WTC11 (cell line): ENCODE measurements at regions not wholly inside any gene's neighbourhood (a gene's known extent, or its start where the extent isn't known, plus 50 kb on each side); places are given as distances from the start of the nearest gene placed in this dataset.

ENCODE experiments used
- ATF2 ChIP-seq: sonication (generic); formaldehyde crosslinking; IDR thresholded peaks from 2 replicates; pipeline ENCODE4 v1.8.1; 2022; ENCODE audit warnings: low read depth, missing genetic modification reagents, borderline replicate concordance
- CTCF ChIP-seq: fragments of 200-600 bp; IDR thresholded peaks from 2 replicates; pipeline ENCODE4 v1.8.0; 2022; ENCODE audit warnings: antibody characterized with exemption
- ESRRA ChIP-seq: sonication (generic); formaldehyde crosslinking; IDR thresholded peaks from 2 replicates; pipeline ENCODE4 v1.8.1; 2022; ENCODE audit warnings: mild to moderate bottlenecking, missing genetic modification reagents, borderline replicate concordance
- ETV6 ChIP-seq: sonication (generic); formaldehyde crosslinking; IDR thresholded peaks from 2 replicates; pipeline ENCODE4 v1.8.1; 2022; ENCODE audit warnings: mild to moderate bottlenecking, missing genetic modification reagents
- FOXK1 ChIP-seq: sonication (generic); formaldehyde crosslinking; IDR thresholded peaks from 2 replicates; pipeline ENCODE4 v1.8.0; 2022; ENCODE audit warnings: mild to moderate bottlenecking, moderate library complexity, missing genetic modification reagents
- MXD4 ChIP-seq: fragments of 250-450 bp; sonication (Bioruptor Pico); IDR thresholded peaks from 2 replicates; pipeline ENCODE4 v1.8.0; 2021; ENCODE audit warnings: mild to moderate bottlenecking, moderate library complexity, borderline replicate concordance
- TEAD4 ChIP-seq: sonication (generic); formaldehyde crosslinking; IDR thresholded peaks from 2 replicates; pipeline ENCODE4 v1.8.0; 2022; ENCODE audit warnings: mild to moderate bottlenecking, missing genetic modification reagents
- ZBTB21 ChIP-seq: sonication (generic); formaldehyde crosslinking; IDR thresholded peaks from 2 replicates; pipeline ENCODE4 v1.8.1; 2023; ENCODE audit warnings: mild to moderate bottlenecking, missing genetic modification reagents, borderline replicate concordance
- ZNF317 ChIP-seq: sonication (generic); formaldehyde crosslinking; IDR thresholded peaks from 2 replicates; pipeline ENCODE4 v1.8.1; 2023; ENCODE audit warnings: low read depth, mild to moderate bottlenecking, moderate library complexity, missing genetic modification reagents, borderline replicate concordance
- TF ChIP-seq, protein P1 (sequence below): sonication (generic); formaldehyde crosslinking; IDR thresholded peaks from 2 replicates; pipeline ENCODE4 v1.8.0; 2022; ENCODE audit warnings: mild to moderate bottlenecking, missing genetic modification reagents
- TF ChIP-seq, protein P2 (sequence below): sonication (generic); formaldehyde crosslinking; IDR thresholded peaks from 2 replicates; pipeline ENCODE4 v1.8.1; 2023; ENCODE audit warnings: mild to moderate bottlenecking, missing genetic modification reagents, borderline replicate concordance
- TF ChIP-seq, protein P3 (sequence below): sonication (generic); formaldehyde crosslinking; IDR thresholded peaks from 2 replicates; pipeline ENCODE4 v1.8.0; 2022; ENCODE audit warnings: mild to moderate bottlenecking, missing genetic modification reagents

DNA sequence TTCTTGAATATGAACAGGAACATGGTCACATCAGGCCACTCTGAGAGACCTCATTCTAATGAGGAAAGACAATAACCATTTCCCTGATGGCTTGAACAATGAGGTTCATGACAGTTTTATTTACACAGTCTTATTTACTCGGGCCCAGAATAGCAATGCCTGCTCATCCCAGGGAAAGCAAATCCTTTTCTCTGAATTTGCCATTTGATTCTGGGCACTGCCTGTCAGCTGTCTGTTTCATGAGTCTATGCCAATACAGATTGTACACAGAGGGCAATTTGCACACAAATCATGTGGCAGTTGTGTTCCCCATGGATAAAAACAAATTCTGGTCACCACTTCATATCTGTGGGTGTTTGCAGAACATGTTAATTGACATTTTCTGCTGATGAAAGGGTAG, 492.5 kb downstream of the ACTL7B start:
- TF ChIP-seq CTCF (no peak), FOXK1 (CRISPR knock-in tag) (no peak), TEAD4 (CRISPR knock-in tag) (no peak), ZBTB21 (CRISPR knock-in tag) (no peak), MXD4 (no peak), ATF2 (no peak), ESRRA (no peak), ETV6 (CRISPR knock-in tag) (no peak), ZNF317 (no peak)
- TF ChIP-seq, protein P1, sequence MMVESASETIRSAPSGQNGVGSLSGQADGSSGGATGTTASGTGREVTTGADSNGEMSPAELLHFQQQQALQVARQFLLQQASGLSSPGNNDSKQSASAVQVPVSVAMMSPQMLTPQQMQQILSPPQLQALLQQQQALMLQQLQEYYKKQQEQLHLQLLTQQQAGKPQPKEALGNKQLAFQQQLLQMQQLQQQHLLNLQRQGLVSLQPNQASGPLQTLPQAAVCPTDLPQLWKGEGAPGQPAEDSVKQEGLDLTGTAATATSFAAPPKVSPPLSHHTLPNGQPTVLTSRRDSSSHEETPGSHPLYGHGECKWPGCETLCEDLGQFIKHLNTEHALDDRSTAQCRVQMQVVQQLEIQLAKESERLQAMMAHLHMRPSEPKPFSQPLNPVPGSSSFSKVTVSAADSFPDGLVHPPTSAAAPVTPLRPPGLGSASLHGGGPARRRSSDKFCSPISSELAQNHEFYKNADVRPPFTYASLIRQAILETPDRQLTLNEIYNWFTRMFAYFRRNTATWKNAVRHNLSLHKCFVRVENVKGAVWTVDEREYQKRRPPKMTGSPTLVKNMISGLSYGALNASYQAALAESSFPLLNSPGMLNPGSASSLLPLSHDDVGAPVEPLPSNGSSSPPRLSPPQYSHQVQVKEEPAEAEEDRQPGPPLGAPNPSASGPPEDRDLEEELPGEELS, result no peak
- TF ChIP-seq, protein P2, sequence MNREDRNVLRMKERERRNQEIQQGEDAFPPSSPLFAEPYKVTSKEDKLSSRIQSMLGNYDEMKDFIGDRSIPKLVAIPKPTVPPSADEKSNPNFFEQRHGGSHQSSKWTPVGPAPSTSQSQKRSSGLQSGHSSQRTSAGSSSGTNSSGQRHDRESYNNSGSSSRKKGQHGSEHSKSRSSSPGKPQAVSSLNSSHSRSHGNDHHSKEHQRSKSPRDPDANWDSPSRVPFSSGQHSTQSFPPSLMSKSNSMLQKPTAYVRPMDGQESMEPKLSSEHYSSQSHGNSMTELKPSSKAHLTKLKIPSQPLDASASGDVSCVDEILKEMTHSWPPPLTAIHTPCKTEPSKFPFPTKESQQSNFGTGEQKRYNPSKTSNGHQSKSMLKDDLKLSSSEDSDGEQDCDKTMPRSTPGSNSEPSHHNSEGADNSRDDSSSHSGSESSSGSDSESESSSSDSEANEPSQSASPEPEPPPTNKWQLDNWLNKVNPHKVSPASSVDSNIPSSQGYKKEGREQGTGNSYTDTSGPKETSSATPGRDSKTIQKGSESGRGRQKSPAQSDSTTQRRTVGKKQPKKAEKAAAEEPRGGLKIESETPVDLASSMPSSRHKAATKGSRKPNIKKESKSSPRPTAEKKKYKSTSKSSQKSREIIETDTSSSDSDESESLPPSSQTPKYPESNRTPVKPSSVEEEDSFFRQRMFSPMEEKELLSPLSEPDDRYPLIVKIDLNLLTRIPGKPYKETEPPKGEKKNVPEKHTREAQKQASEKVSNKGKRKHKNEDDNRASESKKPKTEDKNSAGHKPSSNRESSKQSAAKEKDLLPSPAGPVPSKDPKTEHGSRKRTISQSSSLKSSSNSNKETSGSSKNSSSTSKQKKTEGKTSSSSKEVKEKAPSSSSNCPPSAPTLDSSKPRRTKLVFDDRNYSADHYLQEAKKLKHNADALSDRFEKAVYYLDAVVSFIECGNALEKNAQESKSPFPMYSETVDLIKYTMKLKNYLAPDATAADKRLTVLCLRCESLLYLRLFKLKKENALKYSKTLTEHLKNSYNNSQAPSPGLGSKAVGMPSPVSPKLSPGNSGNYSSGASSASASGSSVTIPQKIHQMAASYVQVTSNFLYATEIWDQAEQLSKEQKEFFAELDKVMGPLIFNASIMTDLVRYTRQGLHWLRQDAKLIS (CRISPR knock-in tag), result no peak
- TF ChIP-seq, protein P3, sequence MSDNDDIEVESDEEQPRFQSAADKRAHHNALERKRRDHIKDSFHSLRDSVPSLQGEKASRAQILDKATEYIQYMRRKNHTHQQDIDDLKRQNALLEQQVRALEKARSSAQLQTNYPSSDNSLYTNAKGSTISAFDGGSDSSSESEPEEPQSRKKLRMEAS (CRISPR knock-in tag), result no peak
